Endothelial cell (in vitro differentiated cells): ENCODE measurements at regions not wholly inside any gene's neighbourhood (a gene's known extent, or its start where the extent isn't known, plus 50 kb on each side); places are given as distances from the start of the nearest gene placed in this dataset.

ENCODE experiments used
- DNase-seq: peaks from one replicate; pipeline ENCODE4 v3.0.0; 2021; ENCODE audit warnings: low spot score
- H3K27ac Mint-ChIP-seq: one replicate; pipeline ENCODE4 v1.8.0; 2021; ENCODE audit warnings: mixed read lengths, inconsistent platforms; ENCODE audit not compliant: unreplicated experiment
- H3K27me3 Mint-ChIP-seq: one replicate; pipeline ENCODE4 v1.8.0; 2021; ENCODE audit warnings: mild to moderate bottlenecking, moderate library complexity, mixed read lengths, inconsistent platforms; ENCODE audit not compliant: unreplicated experiment
- H3K36me3 Mint-ChIP-seq: one replicate; pipeline ENCODE4 v1.8.0; 2021; ENCODE audit warnings: mild to moderate bottlenecking, low read depth, mixed read lengths, inconsistent platforms; ENCODE audit not compliant: unreplicated experiment
- H3K4me1 Mint-ChIP-seq: one replicate; pipeline ENCODE4 v1.8.0; 2021; ENCODE audit warnings: mild to moderate bottlenecking, mixed read lengths, inconsistent platforms; ENCODE audit not compliant: unreplicated experiment
- H3K4me3 Mint-ChIP-seq: one replicate; pipeline ENCODE4 v1.8.0; 2021; ENCODE audit warnings: mild to moderate bottlenecking, mixed read lengths, inconsistent platforms; ENCODE audit not compliant: unreplicated experiment
- H3K9me3 Mint-ChIP-seq: one replicate; pipeline ENCODE4 v1.8.0; 2021; ENCODE audit warnings: mixed read lengths, inconsistent platforms; ENCODE audit not compliant: unreplicated experiment
- TF ChIP-seq, protein P1 (sequence below): fragments of 200-600 bp; sonication (generic); IDR thresholded peaks from one replicate; pipeline ENCODE4 v1.5.0; 2021; ENCODE audit warnings: antibody characterized with exemption; ENCODE audit not compliant: unreplicated experiment

DNA sequence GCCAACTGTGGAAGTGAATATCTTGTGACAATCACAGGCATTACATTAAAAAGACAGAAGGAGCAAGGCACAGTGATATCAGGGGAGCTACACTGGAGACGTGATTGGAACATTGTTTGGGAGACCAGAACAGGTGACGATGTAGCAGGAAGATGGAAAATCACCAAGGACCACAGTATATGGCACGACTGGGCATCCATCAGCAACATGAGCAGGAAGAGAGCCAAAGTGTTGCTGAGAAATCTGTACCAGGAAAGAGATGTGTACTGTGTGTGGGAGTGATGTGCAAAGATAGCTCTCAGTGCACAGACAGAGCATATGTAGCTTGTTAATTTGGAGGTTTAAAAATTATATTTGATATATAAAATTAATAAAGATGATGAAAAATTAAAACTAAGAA lies 790.6 kb upstream of the ADGRL2 start:
- H3K4me3 Mint-ChIP-seq = no peak overlapping the region
- no peaks in the 10 kb centered on the region for H3K4me1 Mint-ChIP-seq
- no peak for DNase-seq
- no peaks in the 10 kb centered on the region for H3K9me3 Mint-ChIP-seq
- TF ChIP-seq, protein P1, sequence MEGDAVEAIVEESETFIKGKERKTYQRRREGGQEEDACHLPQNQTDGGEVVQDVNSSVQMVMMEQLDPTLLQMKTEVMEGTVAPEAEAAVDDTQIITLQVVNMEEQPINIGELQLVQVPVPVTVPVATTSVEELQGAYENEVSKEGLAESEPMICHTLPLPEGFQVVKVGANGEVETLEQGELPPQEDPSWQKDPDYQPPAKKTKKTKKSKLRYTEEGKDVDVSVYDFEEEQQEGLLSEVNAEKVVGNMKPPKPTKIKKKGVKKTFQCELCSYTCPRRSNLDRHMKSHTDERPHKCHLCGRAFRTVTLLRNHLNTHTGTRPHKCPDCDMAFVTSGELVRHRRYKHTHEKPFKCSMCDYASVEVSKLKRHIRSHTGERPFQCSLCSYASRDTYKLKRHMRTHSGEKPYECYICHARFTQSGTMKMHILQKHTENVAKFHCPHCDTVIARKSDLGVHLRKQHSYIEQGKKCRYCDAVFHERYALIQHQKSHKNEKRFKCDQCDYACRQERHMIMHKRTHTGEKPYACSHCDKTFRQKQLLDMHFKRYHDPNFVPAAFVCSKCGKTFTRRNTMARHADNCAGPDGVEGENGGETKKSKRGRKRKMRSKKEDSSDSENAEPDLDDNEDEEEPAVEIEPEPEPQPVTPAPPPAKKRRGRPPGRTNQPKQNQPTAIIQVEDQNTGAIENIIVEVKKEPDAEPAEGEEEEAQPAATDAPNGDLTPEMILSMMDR = no peak
- no peak overlapping the region for H3K27ac Mint-ChIP-seq
- H3K36me3 Mint-ChIP-seq = no peaks in the 10 kb centered on the region
- no peaks in the 10 kb centered on the region for H3K27me3 Mint-ChIP-seq

DNA sequence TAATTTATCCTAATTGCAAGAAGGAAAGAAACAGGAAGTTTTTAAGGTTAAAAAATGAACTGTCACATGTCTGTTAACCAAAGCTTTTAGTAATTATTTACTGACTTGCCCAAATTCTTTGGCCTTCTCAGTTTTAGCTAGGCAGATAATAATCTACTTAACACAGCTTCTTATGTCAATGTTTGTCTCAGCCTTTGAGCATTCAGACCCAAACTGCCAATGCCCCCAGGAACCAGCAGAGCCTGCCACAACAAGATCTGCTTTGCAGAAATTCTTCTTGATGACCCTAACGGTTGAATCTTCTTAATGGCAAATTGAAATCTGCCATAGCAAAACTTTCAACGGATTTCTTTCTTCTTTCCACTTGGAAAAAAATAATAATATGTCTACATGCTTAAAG lies 792.4 kb upstream of the ADGRL2 start:
- Mint-ChIP-seq H3K27ac (no peak overlapping the region), H3K9me3 (no peaks in the 10 kb centered on the region), H3K36me3 (no peaks in the 10 kb centered on the region), H3K4me3 (no peak overlapping the region), H3K27me3 (no peaks in the 10 kb centered on the region), H3K4me1 (no peaks in the 10 kb centered on the region)
- TF ChIP-seq, protein P1 = no peak
- no peak for DNase-seq

DNA sequence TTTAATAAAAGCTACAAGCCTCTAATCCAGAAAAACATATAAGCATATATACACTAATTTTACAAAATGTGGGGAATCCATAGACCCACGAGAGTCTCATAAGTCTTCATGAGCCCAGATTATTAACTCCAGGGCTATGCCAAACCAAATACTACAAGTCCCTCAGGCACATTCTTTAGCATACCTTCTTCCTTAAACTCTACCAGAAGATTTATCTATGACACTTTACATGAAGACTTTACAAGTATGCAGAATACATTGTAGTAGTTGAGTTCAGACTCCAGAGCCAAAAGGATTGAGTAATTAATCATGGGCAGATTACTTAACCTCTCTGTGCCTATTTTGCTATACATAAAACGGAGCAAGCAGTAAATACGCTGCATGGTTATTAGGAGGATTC lies 793.7 kb upstream of the ADGRL2 start:
- no peaks in the 10 kb centered on the region for H3K36me3 Mint-ChIP-seq
- no peak for DNase-seq

DNA sequence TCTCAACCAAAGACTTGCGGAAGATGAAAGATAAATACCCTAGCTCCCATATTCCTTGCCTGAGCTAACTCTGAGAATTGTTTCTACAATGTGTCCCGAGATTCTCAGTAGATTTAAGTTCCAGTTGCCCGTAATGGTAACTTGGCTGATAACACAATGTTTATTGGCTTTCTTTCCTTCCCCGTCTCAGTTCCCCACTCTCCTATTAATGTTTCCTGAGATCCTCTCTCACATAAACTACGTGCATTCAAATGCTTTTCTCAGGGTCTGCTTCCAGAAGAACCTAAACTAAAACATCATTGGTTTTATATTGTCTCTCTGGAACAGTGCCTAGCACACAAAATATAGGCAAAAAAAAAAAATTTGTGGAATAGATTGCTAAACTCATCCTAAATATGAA lies 794.2 kb upstream of the ADGRL2 start:
- no peaks in the 10 kb centered on the region for H3K4me1 Mint-ChIP-seq
- TF ChIP-seq, protein P1 = no peak
- no peak overlapping the region for H3K27ac Mint-ChIP-seq
- DNase-seq = no peak
- no peak overlapping the region for H3K4me3 Mint-ChIP-seq
- H3K27me3 Mint-ChIP-seq = no peaks in the 10 kb centered on the region
- H3K36me3 Mint-ChIP-seq = no peaks in the 10 kb centered on the region
- H3K9me3 Mint-ChIP-seq = no peaks in the 10 kb centered on the region

More for the DNA sequence above, 793.7 kb upstream of the ADGRL2 start:
- no peaks in the 10 kb centered on the region for H3K27me3 Mint-ChIP-seq
- TF ChIP-seq, protein P1 = no peak
- H3K9me3 Mint-ChIP-seq = no peaks in the 10 kb centered on the region
- no peak overlapping the region for H3K4me3 Mint-ChIP-seq
- no peak overlapping the region for H3K27ac Mint-ChIP-seq
- H3K4me1 Mint-ChIP-seq = no peaks in the 10 kb centered on the region

DNA sequence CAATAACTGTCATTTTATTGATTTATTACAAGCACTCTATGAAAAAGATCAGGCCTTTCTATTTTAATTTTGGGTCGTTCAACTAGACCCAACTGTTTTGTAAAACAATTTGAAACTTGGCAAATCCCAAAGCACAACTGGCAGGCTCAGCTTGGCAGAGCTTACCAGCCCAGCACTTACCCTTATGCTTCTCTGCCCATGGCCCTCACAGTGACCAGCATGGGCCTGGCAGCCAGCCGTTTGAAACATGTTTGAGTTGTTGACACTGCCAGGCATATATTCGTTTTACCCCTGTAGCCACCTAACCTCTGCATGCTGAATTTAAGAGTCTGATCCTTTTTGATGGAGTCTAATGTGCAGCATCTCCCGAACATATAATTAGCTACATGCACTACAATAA lies 796.7 kb upstream of the ADGRL2 start:
- TF ChIP-seq, protein P1 = no peak
- peaks cover 3% of the 10 kb centered on the region for H3K27me3 Mint-ChIP-seq
- H3K4me1 Mint-ChIP-seq = no peaks in the 10 kb centered on the region
- no peaks in the 10 kb centered on the region for H3K36me3 Mint-ChIP-seq
- peaks cover 5% of the 10 kb centered on the region for H3K9me3 Mint-ChIP-seq
- DNase-seq = no peak
- H3K4me3 Mint-ChIP-seq = no peak overlapping the region
- H3K27ac Mint-ChIP-seq = no peak overlapping the region
